HG03575 (cell line): ENCODE measurements at regions not wholly inside any gene's neighbourhood (a gene's known extent, or its start where the extent isn't known, plus 50 kb on each side); places are given as distances from the start of the nearest gene placed in this dataset.
"Not testable (repeated sequence)": the region's sequence is repeated elsewhere in the genome, so short reads cannot be mapped to it uniquely, and the experiment has no call there.

ENCODE experiments used
- ATAC-seq: cut with Tn5 transposase; IDR thresholded peaks from one replicate; pipeline ENCODE4 v1.9.1; 2021; ENCODE audit not compliant: unreplicated experiment, insufficient number of reproducible peaks, low FRiP score; ENCODE audit errors: extremely low read depth

DNA sequence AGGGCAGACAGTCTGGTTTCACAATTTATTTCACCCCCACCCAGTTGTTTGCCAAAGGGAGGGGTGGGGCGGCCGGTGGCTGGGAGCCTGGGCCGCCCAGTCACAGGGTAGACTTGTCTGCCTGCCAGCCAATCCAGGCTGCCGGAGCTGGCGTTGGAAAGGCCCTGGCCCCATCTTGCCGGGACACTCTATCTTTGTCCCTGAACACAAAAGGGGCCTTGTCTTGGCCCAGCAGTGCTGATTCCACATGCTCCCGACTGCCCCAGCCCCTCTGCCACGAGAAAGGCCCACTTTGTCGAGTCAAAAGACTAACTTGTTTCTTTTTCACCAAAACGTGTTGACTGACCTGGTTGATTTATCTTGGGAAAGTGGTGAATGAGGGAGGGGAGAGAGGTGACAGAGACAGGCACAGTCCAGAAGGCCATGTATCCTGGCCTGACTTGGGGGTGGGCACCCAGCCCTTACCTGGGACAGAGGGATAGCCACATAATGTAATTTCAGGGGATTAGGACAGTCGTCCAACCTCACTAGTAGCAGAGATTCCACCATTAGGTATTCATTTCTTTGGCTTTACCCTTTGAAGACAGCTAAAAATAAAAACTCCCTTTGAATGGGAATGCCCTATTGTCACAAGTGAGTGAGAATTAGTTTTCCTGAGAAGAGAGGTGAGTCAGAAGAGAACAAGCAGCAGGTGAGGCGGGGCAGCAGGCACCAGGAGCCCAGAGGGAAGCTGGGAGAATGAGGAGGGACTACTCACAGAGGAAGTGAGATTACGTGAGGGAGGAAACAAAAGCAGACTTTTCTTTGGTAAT lies 67.0 kb upstream of the SIRPA start:
- no peak for ATAC-seq

DNA sequence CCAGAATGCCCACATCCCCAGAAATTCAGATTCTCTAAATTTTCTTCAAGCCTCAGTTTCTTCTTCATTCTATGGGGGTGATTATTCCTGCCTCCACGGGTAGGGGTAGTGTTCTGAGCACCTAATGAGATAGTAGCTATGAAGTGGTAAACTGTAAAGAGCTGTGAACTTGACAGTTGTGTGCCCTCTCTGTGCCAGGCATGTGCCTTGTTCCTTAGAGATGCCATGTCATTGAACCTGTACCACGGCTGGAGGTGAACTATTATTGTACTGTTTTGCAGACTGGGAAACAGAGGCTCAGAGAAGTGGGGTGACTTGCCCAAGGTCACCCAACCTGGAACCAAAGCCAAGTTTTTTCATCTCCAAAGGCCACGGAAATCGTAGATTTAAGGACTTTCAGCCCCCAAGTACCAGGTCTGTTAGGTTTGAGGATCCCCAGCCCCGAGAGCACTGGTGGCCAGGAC lies 67.7 kb upstream of the SIRPA start:
- no peak for ATAC-seq

DNA sequence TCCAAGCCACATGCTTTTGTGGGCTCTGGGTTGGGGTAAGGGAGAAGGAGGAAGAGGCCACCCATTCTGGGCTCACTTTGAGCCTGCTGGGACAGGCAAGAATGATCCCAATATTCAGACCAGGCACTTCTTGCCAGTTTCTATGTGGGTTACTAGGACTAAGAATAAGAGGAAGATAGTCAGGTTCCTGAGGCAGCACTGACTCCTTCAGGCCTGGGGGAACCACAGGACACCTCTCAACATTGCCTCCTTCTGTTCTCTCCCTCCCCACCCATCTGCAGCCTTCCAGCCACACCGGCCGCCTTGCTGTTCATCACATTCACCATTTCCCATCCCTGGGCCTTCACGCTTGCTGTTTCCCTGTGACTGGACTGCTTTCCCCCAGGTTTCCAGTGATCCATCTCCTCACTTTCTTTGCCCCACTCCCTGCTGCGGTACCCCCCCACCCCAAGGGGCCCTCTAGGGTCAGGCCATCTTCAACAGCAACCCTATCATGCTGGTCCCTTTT lies 69.2 kb upstream of the SIRPA start:
- no peak for ATAC-seq

DNA sequence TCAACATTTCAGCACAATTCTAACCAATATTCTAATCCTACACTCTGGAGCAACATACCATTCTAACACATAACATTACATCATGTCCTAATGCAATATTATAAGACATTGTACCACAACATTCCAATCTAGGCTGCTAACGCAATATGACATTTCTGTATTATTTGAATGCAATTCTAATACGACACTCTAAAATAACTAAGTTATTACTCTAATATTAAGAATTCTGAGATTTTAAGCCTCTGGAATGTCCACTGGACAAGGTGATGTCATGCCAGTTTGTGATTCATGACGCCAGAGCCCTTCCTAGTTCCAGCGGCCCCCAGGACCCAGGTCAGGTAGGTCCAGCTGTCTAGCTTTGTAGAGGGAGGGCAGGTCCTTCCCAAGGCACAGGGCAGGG lies 69.7 kb upstream of the SIRPA start:
- no peak for ATAC-seq

DNA sequence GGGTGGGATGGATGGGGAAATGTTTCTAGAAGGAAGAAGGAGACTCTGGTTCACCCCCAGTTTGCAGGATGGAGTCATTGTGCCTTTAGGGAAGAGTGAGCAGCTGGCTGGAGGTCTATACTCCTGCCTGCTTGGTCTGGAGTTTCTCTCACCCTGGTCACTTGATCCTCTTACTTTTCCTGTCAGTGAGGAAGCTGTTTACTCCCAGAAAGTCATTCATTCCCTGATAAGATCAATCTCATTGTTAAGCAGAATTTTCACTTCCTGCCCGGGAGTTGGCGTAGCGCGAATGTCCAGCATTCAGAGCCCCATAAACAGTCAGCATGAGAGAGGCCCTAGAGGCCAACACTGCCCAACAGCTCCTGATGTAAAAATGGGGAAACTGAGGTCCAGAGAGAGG lies 70.4 kb upstream of the SIRPA start:
- no peak for ATAC-seq

DNA sequence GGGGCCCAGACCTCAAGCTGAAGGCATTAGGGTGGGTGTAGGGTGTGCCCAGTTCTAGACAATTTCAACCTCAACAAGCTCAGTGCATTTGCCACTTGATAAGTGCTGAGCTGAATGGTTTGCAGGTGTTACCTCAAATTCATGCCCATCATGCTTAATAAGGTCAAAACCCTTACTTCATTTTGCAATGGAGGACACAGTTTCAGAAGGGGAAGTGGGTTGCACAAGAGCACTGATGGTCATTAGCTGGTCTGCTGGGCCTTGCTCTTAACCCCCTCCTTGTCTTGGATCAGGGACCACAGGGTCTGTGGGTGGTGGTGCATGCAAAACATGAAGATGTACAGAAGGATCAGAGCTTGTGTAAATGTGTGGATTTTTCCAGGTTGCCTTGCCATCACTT lies 71.0 kb upstream of the SIRPA start:
- no peak for ATAC-seq

DNA sequence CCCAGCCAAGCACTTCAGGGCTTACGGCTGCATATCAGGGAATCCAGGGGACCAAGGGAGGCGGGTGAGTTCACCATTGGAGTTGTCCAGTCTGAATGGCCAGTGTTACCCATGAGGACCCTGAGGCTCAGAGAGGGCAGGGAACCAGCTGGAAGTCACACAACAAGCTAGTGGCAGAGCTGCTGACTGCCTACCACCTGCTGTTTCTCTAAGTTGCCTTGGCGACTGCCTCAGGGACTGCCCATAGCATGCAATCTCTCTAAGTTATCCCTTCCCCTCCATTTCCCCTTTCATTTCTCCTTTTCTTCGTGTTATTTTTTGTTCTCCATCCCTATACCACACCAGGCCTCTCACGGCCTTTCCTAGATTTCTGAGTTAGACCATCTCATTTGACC lies 71.8 kb upstream of the SIRPA start:
- ATAC-seq, result no peak

DNA sequence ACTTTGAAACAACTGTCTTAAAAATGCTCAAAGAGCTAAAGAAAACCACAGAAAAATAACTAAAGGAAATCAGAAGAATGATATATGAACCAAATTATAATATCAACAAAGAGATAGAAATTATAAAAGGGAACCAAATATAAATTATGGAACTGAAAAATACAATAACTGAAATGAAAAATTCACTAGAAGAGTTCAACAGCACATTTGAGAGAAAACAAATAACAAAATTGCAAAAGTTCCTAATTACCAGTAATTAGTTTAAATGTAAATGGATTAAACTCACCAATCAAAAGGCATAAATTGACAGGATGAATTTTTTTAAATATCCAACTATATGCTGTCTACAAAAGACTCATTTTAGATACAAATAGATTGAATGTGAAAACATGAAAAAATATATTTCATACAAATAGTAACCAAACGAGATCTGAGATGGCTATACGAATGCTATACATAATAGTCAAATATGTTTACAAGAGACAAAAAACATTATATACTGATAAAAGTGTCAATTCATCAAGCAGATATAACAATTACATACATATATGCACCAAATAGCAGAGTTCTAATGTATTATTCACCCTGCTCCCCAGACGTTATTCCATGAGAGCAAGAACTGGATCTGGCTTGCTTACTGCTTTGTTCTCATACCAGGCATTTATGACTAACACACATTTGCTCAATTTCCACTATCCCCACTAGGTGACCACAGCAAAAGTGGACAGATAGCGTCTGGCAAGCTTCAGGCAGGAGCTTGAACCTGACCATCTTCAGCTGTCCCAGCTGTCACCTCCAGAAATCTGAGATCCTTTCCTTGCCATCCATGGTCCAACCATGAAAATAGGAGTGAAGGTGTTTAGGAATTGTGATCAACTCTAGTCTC lies 72.4 kb upstream of the SIRPA start:
- no peak for ATAC-seq

DNA sequence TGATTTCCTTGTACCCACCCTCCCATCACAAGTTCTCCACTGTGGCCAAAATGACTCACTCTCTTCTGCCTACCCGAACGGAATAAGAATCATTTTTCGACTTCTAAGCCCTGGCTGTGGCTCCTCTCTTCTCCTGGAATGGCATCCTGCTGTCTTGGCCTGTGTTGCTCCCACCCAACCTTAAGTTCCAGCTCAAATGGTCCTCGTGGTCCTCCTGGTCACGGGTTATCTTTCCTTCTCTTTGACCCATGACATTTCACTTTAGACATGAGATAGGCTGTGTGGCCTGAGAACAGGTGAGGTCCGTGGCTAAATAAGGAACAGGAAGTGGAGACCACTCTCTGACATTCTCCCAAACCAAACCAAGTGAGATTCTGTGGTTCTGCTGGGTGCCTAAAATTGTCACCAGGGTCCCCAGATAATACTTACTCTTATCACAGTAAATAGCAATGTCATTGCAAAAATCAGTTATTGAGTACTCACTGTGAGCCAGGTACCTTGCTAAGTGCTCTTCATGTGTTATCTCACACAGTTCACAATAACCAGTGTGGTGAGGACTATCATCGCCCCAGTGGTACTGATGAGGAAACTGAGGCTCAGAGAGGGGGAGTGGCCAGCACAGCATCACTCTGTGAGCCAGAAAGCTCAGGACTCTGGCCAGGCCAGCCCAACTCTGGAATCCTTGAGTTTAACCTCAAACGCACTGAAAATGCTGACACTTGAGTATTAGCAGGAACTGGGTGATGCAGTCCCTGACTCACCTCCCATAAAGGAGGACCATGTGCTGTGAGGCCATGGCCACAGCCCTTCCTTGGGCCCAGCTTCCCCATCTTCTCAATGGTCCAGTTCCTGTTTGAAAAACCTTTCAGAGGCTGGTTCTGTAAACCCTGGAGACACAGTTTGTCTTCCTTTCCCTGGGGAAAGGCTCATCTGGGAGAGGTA lies 74.8 kb upstream of the SIRPA start:
- ATAC-seq, result no peak

DNA sequence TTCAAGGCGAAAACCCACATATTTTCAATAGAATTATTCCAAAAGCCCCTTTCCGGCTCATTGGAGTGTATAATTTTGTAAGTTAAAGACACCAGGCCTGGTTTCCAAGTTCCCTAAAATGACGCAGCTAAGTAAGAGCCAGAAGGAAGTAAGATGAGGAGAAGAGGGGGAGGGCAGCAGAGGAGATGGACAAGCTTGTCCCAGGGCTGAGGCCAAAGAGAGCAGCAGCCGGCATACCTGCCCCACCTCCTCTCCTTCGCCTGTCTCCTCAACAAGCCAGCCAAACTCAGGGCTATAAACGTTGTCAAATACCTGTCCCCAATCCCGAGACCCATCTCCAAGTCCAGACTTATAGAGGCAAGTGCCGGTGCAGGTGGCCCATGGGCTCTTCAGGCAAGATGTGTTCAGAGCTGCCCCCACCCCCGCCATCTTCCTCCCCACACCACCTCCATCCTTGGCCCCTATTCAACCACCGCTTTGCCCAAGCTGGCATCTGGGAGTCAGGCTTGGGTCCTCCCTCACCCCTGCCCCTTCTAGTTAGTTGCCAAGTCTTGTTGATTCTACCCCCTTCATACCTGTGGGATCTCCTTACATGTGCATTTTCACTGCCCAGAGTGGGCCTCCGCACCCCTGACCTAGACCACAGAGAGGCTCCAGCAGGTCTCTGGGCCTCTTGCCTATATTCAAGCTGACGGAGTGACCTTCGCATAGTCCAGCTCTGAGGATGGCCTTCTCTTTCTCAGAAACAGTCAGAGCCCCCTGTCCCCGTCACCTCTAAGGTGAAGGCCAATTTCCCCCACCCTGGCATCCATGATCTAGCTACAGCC lies 75.7 kb upstream of the SIRPA start:
- no peak for ATAC-seq

DNA sequence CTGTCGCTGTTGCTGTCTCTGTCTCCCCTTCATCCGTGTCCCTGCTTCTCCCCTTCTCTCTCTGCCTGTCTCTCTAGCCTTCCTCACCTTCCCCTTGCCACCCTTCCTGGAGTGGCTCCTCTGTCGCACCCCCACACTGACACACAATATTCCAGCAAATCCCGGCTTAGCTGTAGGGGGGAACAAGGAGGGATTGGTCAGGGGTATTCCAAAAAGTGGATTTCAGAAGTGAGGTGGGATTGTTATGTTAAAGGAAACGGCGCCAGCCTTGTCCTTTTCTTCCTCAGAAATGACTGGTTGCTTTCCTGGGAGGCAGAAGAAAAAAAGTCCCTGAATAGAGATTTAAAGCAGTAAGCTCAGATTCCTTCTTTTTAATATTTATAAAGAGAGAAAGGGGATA lies 76.3 kb upstream of the SIRPA start:
- no peak for ATAC-seq

DNA sequence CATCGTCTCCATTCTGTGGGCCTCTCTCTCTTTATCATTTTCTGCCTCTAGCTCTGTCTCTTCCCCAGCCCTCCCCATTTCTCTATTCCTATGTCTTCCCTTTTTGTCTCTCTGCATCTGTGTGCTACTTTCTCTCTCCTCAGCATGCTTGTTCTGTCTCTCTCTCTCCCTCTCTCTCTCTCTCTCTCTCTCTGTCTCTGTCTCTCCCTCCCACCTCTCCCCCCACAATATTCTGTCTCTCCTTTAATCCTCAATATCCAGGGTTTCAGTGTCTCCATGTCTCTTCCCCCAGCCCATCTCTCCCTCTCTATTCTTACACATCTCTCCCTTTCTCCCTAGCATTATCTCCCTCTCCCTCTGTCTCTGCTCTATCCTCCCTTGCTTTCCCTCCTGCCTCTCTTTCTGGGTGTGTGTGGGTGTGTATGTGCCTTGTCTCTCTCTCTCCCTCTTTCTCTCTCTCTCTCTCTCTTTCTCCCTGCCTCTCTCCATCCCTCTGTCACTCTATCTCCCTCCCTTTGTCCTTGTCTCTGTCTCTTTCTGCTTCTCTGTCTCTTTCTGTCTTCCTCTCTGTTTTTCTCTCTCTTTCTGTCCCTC lies 76.9 kb upstream of the SIRPA start:
- ATAC-seq, result no peak

DNA sequence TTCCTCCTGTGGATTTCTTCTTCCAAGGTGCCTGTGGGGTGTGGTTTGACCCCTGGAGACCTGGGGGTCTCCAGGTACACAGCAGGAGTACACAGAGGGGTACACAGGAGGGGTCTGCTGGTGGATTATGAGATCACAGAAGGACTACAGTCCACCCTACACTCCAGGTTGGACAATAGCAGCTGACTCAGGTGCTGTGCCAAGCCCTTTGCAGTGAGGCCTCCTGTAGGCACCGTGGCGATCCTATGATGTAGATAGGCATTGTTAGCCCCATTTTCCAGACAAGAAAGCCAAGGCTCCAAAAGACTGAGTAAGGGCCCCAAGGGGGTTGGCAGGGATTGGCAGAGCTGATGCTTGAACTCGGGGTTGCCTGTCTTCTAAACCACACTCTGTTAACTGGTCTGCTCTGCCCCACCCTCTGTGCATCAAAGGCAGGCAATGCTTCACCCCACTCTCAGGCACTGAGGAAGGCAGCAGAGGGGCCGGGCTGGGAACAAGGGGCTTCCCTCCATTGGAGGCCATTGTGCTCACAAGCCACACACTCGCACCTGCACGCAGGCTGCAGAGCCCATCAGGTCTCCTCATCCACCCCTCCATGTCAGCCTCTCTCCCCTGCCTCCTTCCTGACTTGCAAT lies 77.5 kb upstream of the SIRPA start:
- ATAC-seq, result no peak

DNA sequence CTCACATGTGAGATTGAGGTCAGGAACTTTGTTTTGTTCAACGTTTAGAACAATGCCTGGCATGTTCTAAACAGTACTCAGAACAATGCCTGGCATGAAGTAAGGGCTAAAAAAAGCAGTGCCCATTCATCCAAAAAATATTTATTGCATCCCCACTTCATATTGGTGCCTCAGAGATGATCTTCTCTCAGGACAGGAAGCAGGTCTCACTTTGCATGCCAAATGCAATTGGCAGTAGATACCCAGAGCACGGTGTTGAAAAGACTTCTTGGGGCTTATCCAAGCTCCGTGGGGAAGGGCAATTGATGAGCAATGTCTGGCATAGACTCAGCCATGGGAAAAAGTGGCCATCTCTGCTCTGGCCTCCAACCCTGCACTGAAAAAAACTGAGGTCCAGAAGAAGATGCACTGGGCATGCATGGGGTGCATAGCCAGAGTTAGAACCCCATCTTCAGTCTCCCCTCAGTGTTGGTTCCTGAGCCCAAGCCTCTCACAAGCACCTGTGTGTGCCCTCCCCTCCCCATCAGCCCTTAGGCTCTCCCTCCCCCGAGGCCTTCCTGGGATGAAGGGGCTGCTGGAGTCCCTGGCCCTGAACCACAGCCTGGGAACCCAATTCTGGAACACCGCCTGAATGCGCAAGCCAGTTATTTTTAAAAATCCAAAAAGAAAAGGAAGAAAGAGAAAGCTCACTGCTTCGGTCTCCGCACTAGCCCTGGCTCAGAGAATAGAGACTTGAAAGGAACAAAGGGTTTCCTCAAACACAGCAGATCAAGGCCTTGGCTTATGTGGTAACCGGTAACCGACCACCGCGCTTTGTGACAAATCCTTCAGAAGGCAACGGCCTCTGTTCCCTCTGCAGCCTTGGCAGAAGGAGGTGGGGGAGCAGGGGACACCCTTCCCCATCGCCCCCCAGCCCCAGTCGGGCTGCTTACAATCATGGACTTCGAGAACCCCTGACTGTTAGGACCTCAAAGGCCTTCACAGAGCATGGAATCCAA lies 78.5 kb upstream of the SIRPA start:
- no peak for ATAC-seq

DNA sequence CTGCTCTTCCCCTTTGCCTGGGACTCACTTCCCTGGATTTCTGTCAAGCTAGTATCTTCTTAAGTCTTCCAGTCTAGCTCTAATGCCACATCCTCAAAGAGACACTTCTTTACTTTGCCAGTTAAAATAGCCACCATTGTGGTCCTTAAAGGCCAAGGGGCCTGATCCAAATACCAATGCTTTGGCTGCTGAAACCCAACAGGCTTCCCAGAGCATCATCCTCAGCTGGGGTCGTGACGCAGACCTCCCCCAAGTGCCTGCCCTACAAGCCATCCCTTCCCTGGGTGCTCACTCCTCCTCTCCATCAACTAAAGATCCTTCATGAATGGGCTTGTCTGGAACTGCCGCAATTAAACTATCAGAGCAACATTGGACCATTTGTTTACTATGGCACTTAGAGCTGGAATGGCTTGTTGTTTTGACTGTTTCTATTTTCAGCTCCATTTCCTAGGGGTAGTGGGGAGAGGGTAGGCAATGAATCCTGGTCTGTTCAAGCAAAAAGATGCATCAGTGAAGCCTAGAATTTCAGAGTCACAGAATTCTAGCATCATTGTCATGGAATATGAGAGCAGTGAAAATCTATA lies 79.6 kb upstream of the SIRPA start:
- no peak for ATAC-seq

DNA sequence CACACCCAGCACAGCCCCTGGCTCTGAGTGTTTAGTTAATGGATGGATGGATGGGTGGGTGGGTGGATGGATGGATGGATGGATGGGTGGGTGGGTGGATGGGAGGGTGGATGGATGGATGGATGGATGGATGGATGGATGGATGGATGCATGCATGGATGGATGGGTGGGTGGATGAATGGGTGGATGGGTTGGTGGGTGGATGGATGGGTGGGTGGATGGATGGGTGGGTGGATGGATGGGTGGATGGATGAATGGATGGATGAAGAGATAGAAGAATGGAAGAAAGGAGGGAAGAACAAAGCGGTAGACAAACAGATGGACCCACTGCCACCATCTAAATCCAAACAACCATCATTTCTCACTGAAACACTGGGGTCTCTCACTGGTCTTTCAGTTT lies 80.3 kb upstream of the SIRPA start:
- not testable (repeated sequence) for ATAC-seq
